ENCODE measurements at regions not wholly inside any gene's neighbourhood (a gene's known extent, or its start where the extent isn't known, plus 50 kb on each side); places are given as distances from the start of the nearest gene placed in this dataset.

DNA sequence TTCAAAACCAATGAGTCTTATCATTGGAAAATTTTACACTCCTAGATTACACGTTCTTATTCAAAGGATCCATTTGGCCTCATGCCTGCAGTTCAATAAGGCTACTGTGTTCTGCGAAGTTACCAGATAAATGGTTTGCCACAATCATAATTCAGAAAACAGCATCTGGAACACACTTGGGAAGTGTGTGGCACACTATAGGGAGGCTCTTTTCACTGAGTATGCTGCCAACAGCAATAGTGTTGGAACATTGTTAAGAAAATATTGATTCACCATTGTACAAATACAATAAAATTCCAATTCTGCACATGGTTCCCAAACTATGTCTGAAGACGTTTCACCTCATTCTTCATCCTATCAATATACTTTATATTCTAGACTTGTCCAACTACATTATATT lies 141.4 kb upstream of the DOK6 start (continued):
- TF ChIP-seq, protein P1, sequence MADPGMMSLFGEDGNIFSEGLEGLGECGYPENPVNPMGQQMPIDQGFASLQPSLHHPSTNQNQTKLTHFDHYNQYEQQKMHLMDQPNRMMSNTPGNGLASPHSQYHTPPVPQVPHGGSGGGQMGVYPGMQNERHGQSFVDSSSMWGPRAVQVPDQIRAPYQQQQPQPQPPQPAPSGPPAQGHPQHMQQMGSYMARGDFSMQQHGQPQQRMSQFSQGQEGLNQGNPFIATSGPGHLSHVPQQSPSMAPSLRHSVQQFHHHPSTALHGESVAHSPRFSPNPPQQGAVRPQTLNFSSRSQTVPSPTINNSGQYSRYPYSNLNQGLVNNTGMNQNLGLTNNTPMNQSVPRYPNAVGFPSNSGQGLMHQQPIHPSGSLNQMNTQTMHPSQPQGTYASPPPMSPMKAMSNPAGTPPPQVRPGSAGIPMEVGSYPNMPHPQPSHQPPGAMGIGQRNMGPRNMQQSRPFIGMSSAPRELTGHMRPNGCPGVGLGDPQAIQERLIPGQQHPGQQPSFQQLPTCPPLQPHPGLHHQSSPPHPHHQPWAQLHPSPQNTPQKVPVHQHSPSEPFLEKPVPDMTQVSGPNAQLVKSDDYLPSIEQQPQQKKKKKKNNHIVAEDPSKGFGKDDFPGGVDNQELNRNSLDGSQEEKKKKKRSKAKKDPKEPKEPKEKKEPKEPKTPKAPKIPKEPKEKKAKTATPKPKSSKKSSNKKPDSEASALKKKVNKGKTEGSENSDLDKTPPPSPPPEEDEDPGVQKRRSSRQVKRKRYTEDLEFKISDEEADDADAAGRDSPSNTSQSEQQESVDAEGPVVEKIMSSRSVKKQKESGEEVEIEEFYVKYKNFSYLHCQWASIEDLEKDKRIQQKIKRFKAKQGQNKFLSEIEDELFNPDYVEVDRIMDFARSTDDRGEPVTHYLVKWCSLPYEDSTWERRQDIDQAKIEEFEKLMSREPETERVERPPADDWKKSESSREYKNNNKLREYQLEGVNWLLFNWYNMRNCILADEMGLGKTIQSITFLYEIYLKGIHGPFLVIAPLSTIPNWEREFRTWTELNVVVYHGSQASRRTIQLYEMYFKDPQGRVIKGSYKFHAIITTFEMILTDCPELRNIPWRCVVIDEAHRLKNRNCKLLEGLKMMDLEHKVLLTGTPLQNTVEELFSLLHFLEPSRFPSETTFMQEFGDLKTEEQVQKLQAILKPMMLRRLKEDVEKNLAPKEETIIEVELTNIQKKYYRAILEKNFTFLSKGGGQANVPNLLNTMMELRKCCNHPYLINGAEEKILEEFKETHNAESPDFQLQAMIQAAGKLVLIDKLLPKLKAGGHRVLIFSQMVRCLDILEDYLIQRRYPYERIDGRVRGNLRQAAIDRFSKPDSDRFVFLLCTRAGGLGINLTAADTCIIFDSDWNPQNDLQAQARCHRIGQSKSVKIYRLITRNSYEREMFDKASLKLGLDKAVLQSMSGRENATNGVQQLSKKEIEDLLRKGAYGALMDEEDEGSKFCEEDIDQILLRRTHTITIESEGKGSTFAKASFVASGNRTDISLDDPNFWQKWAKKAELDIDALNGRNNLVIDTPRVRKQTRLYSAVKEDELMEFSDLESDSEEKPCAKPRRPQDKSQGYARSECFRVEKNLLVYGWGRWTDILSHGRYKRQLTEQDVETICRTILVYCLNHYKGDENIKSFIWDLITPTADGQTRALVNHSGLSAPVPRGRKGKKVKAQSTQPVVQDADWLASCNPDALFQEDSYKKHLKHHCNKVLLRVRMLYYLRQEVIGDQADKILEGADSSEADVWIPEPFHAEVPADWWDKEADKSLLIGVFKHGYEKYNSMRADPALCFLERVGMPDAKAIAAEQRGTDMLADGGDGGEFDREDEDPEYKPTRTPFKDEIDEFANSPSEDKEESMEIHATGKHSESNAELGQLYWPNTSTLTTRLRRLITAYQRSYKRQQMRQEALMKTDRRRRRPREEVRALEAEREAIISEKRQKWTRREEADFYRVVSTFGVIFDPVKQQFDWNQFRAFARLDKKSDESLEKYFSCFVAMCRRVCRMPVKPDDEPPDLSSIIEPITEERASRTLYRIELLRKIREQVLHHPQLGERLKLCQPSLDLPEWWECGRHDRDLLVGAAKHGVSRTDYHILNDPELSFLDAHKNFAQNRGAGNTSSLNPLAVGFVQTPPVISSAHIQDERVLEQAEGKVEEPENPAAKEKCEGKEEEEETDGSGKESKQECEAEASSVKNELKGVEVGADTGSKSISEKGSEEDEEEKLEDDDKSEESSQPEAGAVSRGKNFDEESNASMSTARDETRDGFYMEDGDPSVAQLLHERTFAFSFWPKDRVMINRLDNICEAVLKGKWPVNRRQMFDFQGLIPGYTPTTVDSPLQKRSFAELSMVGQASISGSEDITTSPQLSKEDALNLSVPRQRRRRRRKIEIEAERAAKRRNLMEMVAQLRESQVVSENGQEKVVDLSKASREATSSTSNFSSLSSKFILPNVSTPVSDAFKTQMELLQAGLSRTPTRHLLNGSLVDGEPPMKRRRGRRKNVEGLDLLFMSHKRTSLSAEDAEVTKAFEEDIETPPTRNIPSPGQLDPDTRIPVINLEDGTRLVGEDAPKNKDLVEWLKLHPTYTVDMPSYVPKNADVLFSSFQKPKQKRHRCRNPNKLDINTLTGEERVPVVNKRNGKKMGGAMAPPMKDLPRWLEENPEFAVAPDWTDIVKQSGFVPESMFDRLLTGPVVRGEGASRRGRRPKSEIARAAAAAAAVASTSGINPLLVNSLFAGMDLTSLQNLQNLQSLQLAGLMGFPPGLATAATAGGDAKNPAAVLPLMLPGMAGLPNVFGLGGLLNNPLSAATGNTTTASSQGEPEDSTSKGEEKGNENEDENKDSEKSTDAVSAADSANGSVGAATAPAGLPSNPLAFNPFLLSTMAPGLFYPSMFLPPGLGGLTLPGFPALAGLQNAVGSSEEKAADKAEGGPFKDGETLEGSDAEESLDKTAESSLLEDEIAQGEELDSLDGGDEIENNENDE (IDR thresholded peaks at IDR 0.05; ENCODE audit: insufficient replicate concordance, low read length): no peak
- TF ChIP-seq SIRT6 (IDR thresholded peaks at IDR 0.05; ENCODE audit: low read length): no peak
- TF ChIP-seq EP300 (IDR thresholded peaks at IDR 0.05; ENCODE audit: borderline replicate concordance in 1 of 2, low read depth in 2 of 2, low read length in 2 of 2): no peak
- no peak for TF ChIP-seq TEAD4 (IDR thresholded peaks at IDR 0.05; ENCODE audit: low read depth, low read length)
- TF ChIP-seq TBP (IDR thresholded peaks at IDR 0.05; ENCODE audit: low read depth, low read length): no peak
- no peak for TF ChIP-seq CEBPB (IDR thresholded peaks at IDR 0.05; ENCODE audit: low read depth, low read length)
- no peak for TF ChIP-seq RXRA (IDR thresholded peaks at IDR 0.05; ENCODE audit: insufficient read depth, low read depth, low read length)
- no peak for TF ChIP-seq SP2 (IDR thresholded peaks at IDR 0.05; ENCODE audit: low read length)
- TF ChIP-seq TAF1 (IDR thresholded peaks at IDR 0.05; ENCODE audit: low read depth, low read length): no peak
- no peak for TF ChIP-seq BACH1 (IDR thresholded peaks at IDR 0.05; ENCODE audit: low read length)
- no peak for TF ChIP-seq CTBP2 (IDR thresholded peaks at IDR 0.05; ENCODE audit: borderline replicate concordance, insufficient read depth, insufficient read length, low read length)
- no peak for TF ChIP-seq NRF1 (IDR thresholded peaks at IDR 0.05; ENCODE audit: low read depth, low read length)
- TF ChIP-seq CBX5 (IDR thresholded peaks at IDR 0.05; ENCODE audit: low read depth, low read length): no peak

Measured in H1 (cell line).